ENCODE measurements at regions not wholly inside any gene's neighbourhood (a gene's known extent, or its start where the extent isn't known, plus 50 kb on each side); places are given as distances from the start of the nearest gene placed in this dataset.

DNA sequence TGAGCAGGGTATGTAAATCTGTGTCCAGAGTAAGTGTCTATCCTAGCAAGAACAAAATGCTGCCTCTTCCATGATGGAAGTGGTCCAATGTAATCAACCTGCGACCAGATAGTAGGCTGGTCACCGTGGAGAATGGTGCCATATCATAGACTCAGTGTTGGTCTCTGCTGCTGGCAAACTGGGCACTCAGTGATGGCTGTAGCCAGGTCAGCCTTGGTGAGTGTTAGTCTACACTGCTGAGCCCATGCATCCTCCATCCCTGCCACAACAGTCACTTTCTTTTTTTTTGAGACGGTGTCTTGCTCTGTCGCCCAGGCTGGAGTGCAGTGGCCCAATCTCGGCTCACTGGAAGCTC is 69.3 kb downstream of the CHRD start:
- TF ChIP-seq, protein P1, sequence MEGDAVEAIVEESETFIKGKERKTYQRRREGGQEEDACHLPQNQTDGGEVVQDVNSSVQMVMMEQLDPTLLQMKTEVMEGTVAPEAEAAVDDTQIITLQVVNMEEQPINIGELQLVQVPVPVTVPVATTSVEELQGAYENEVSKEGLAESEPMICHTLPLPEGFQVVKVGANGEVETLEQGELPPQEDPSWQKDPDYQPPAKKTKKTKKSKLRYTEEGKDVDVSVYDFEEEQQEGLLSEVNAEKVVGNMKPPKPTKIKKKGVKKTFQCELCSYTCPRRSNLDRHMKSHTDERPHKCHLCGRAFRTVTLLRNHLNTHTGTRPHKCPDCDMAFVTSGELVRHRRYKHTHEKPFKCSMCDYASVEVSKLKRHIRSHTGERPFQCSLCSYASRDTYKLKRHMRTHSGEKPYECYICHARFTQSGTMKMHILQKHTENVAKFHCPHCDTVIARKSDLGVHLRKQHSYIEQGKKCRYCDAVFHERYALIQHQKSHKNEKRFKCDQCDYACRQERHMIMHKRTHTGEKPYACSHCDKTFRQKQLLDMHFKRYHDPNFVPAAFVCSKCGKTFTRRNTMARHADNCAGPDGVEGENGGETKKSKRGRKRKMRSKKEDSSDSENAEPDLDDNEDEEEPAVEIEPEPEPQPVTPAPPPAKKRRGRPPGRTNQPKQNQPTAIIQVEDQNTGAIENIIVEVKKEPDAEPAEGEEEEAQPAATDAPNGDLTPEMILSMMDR (IDR thresholded peaks at IDR 0.05), result no peak
- no peak for TF ChIP-seq POLR2A (IDR thresholded peaks at IDR 0.05)
- intact Hi-C loops (cut with DNase I; ENCODE audit: low total_unique reads), result no loop called here
- Histone ChIP-seq H3K27me3 (no peaks in the 10 kb centered on the region), H3K36me3 (no peaks in the 10 kb centered on the region), H3K4me3 (no peak overlapping the region), H3K4me1 (no peaks in the 10 kb centered on the region), H3K9me3 (no peaks in the 10 kb centered on the region), H3K27ac (no peak overlapping the region)
- DNase-seq, result no peak

DNA sequence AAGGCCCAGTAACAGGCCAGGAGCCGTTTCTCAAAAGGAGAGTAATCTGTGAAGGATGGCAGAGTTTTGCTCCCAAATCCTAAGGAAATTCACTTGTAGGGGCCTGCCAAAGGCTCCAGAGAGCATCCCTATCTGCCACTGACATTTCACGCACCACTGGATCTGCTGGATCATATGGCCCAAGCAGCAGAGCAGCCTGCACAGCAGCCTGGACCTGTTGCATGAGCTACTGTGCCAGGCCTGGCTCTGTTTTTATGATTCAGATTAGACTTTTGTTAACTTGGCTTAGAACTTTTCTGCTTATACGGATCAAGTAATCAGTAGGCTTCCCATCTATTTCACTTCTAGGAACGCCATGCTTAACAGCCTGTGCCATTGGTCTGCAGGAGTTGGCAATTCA is 70.7 kb downstream of the CHRD start:
- no peak overlapping the region for H3K4me3 ChIP-seq
- no peak overlapping the region for H3K27ac ChIP-seq
- H3K36me3 ChIP-seq, result no peaks in the 10 kb centered on the region
- TF ChIP-seq, protein P1 (IDR thresholded peaks at IDR 0.05), result no peak
- no peak for TF ChIP-seq POLR2A (IDR thresholded peaks at IDR 0.05)
- H3K27me3 ChIP-seq, result no peaks in the 10 kb centered on the region
- no peak for DNase-seq
- intact Hi-C loops (cut with DNase I; ENCODE audit: low total_unique reads), result no loop called here
- H3K4me1 ChIP-seq, result no peaks in the 10 kb centered on the region
- H3K9me3 ChIP-seq, result no peaks in the 10 kb centered on the region

DNA sequence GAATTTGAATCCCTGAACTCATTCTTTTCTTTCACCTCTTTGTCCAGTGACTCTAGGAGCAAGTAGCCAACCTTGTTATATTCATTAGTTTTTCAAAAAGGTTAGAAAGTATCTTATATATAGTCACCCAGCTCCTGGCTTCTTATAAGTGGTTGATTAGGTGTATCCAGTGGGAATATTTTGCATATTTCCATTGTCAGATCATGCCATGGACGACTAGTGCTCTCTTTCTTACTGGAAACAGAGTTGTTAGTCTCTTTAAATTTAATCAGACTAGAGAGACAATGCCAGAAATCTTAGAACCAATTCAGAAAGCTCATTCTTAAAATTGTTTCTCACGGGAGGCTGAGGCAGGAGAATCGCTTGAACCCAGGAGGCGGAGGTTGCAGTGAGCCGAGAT is 73.4 kb downstream of the CHRD start:
- Histone ChIP-seq H3K27me3 (no peaks in the 10 kb centered on the region), H3K27ac (no peak overlapping the region), H3K4me3 (no peak overlapping the region), H3K9me3 (no peaks in the 10 kb centered on the region), H3K36me3 (no peaks in the 10 kb centered on the region), H3K4me1 (no peaks in the 10 kb centered on the region)
- intact Hi-C loops (cut with DNase I; ENCODE audit: low total_unique reads), result no loop called here
- DNase-seq, result no peak
- TF ChIP-seq, protein P1 (IDR thresholded peaks at IDR 0.05), result no peak
- TF ChIP-seq POLR2A (IDR thresholded peaks at IDR 0.05), result no peak

DNA sequence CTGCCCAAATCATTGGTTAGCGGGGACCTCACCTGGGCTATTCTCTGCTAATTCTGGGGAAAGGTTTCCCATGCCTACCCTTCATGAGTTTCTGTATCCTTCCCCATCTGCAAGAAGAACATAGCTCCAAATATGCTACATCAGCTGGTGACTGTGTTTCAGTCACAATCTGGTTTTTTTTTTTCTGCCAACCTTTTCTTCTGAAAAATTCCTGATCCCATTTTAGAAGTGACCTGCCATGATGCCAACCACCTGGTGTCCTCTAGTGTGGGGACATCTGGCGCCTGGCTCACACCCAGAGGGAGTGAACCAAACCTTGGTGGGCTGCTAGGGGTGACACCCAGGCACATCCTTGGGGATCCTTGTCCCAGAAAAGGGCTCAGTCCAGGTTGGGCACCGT is 76.1 kb downstream of the CHRD start:
- Histone ChIP-seq H3K27ac (no peak overlapping the region), H3K27me3 (no peaks in the 10 kb centered on the region), H3K4me3 (no peak overlapping the region), H3K9me3 (no peaks in the 10 kb centered on the region), H3K36me3 (no peaks in the 10 kb centered on the region), H3K4me1 (no peaks in the 10 kb centered on the region)
- TF ChIP-seq, protein P1 (IDR thresholded peaks at IDR 0.05), result no peak
- TF ChIP-seq POLR2A (IDR thresholded peaks at IDR 0.05), result no peak
- no peak for DNase-seq
- intact Hi-C loops (cut with DNase I; ENCODE audit: low total_unique reads), result no loop called here

DNA sequence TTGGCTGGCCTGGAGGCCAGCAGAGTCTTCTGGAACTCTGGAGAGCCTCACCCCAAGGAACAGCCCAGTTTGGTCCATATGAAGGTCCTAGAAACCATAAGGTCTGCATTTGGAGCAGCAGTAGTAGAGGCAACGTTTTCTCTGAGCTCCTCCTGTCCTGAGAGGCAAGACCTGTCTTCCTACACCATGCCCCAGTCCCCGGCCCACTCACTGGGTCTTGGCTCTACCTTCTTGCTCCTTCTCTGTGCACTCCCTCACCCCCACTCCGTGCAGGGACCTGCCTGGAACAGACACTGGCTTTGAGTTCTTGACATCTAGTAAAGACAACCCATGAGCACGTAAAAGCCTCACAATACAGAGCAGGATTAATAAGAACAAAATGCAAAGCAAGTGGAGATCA is 76.6 kb downstream of the CHRD start:
- Histone ChIP-seq H3K4me3 (no peak overlapping the region), H3K9me3 (no peaks in the 10 kb centered on the region), H3K27ac (no peak overlapping the region), H3K36me3 (no peaks in the 10 kb centered on the region), H3K27me3 (no peaks in the 10 kb centered on the region), H3K4me1 (no peaks in the 10 kb centered on the region)
- DNase-seq, result no peak
- intact Hi-C loops (cut with DNase I; ENCODE audit: low total_unique reads), result no loop called here
- TF ChIP-seq POLR2A (IDR thresholded peaks at IDR 0.05), result no peak
- TF ChIP-seq, protein P1 (IDR thresholded peaks at IDR 0.05), result no peak
